GM12872 (cell line): ENCODE measurements at regions not wholly inside any gene's neighbourhood (a gene's known extent, or its start where the extent isn't known, plus 50 kb on each side); places are given as distances from the start of the nearest gene placed in this dataset.

ENCODE experiments used
- CTCF ChIP-seq: IDR thresholded peaks from 3 replicates; pipeline ENCODE4 v1.5.1; 2011; ENCODE audit warnings: low read depth, mild to moderate bottlenecking, low read length, moderate library complexity; ENCODE audit not compliant: insufficient read depth

DNA sequence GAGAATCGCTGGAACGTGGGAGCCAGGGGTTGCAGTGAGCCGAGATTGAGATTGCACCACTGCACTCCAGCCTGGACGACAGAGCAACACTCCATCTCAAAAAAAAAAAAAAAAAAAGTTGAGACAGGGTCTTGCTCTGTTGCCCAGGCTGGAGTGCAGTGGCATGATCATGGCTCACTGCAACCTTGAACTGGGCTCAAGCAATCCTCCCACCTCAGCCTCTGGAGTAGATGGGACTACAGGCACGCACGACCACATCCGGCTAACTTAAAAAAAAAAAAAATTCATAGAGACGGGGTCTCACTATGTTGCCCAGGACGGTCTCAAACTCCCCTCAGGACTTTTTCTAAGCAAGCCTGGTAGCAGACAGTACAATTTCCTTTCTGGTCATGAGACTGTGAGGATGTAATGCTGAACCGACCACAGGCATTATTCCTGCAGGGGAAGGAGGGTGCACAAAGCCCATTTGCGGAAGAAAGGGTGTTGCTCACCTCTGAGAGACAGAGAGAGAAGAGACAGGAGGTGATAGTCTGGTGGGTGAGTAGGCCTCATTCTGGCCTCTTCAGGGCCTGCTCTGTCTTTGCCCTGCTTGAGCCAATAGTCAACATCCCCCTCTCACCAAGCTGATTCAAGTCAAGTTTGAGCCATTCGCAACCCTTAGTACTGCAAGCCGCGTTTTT, 205.3 kb downstream of the ZFP36L2 start:
- no peak for TF ChIP-seq CTCF

- TF ChIP-seq CTCF: no peak
Measured at GRCh38 chr2:43020296-43020695, 206.1 kb downstream of the ZFP36L2 start.

GRCh38 chr2:43019536-43020183, 206.7 kb downstream of the ZFP36L2 start:
- no peak for TF ChIP-seq CTCF

DNA sequence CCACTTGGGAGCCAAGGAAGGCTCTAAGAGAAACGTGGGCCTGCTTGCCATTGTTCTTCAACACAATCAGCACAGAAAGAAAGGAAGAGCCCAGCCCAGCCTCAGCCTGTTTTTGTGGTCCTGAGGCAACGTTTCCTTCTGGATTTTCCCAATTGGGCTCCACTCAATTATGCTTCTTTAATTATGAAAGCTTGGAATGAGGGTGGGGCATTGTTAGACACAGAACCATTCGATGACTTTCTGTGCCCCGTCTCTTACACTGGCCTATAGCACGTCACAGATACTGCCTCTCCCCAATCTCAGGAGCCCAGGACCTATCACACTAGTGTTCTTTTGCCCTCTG, 207.4 kb downstream of the ZFP36L2 start:
- TF ChIP-seq CTCF: no peak

DNA sequence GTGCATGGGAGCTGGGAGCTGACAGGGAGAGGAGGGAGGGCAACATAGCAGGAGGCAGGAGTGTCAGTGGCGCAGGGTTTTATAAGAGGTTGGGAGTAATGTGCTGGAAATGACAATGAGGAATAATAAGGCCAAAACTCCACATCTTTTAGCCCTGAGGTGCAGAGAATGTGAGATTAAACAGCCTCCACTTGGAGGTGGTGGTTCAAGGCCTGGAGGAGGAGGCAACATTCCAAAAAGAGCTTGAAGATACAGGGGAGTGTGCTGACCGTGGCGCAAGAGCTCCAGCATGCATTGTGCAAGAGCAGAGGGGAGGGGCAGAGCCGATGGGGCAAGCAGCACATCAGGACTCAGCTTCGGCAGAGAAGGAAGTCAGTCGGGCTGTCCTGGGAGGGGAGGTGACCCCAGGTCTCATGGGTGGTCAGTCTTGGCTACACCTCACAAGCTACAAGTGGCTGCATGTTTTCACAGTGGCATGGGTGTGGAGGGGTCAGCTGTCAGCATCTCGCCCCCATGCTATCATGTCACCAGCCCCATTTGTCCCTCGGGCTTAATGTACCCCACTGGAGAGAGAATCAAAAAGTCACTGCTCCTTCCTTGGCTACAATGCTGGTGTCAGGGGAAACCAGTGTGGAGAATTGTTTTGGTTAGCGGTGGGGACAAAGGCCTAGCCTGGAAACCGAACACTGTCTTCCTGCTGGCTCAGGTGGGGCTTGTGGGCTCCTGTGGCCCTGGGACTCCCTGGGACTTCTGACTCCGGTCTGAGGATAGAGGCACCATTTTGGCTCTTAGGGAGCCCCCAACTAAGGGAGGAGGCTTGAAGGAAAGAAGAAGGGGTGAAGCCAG, 208.0 kb downstream of the ZFP36L2 start:
- TF ChIP-seq CTCF: no peak

GRCh38 chr2:43013821-43014345, 212.5 kb downstream of the ZFP36L2 start:
- no peak for TF ChIP-seq CTCF

- TF ChIP-seq CTCF: no peak
Measured at GRCh38 chr2:43012966-43013365, 213.4 kb downstream of the ZFP36L2 start.
